Uterus (tissue), 3 donors: ENCODE measurements at regions not wholly inside any gene's neighbourhood (a gene's known extent, or its start where the extent isn't known, plus 50 kb on each side); places are given as distances from the start of the nearest gene placed in this dataset.

Experiments used
- DNase-seq, 2 donors: peaks; one replicate each; pipeline ENCODE4 v3.0.0-alpha.2; 2019 to 2020
- H3K27ac ChIP-seq, 2 donors: fragments of 200-600 bp; sonication (generic); 1 replicate in 1 of 2; 2 replicates in 1 of 2; pipeline ENCODE4 v1.5.1; 2016 to 2018
- H3K27me3 ChIP-seq, 2 donors: fragments of 200-600 bp; sonication (generic); one replicate each; pipeline ENCODE4 v1.5.1; 2018 to 2019; ENCODE audit warnings: control low read depth in 1 of 2
- H3K36me3 ChIP-seq, 2 donors: fragments of 200-600 bp; sonication (generic); one replicate each; pipeline ENCODE4 v1.5.1; 2019; ENCODE audit warnings: control low read depth in 1 of 2
- H3K4me1 ChIP-seq, 2 donors: fragments of 200-600 bp; sonication (generic); one replicate each; pipeline ENCODE4 v1.5.1; 2018 to 2019; ENCODE audit warnings: control low read depth in 1 of 2
- H3K4me3 ChIP-seq, 2 donors: fragments of 200-600 bp; sonication (generic); 1 replicate in 1 of 2; 2 replicates in 1 of 2; pipeline ENCODE4 v1.5.1; 2018 to 2019; ENCODE audit warnings: mild to moderate bottlenecking in 1 of 2
- H3K9me3 ChIP-seq, 2 donors: fragments of 200-600 bp; sonication (generic); one replicate each; pipeline ENCODE4 v1.5.1; 2019; ENCODE audit warnings: control low read depth in 1 of 2
- POLR2A ChIP-seq, 2 donors: fragments of 450-650 bp; IDR thresholded peaks; one replicate each; pipeline ENCODE4 v1.6.1; 2016; ENCODE audit warnings: antibody characterized with exemption in 2 of 2, mild to moderate bottlenecking in 1 of 2, moderate library complexity in 1 of 2
- intact Hi-C: fragments of 100-400 bp; cut with DNase I; formaldehyde crosslinking; loops from one replicate; pipeline ENCODE4 v1.15.1; 2023; ENCODE audit warnings: low total_unique reads
- TF ChIP-seq, protein P1 (sequence below), 4 experiments: fragments of 200-600 bp in 2 of 4; fragments of 450-650 bp in 2 of 4; sonication (generic) in 2 of 4; IDR thresholded peaks; one replicate each; pipeline ENCODE4 v1.5.1; 2016 to 2019; ENCODE audit warnings: antibody characterized with exemption in 4 of 4, mild to moderate bottlenecking in 2 of 4, moderate library complexity in 1 of 4
- donor health status: DM: yes; HTN: yes; CAD: no.

- H3K27ac ChIP-seq, result no peak overlapping the region
- no peak overlapping the region for H3K4me3 ChIP-seq
- no peaks in the 10 kb centered on the region for H3K9me3 ChIP-seq
- no peaks in the 10 kb centered on the region for H3K27me3 ChIP-seq
- H3K36me3 ChIP-seq, result no peaks in the 10 kb centered on the region
- TF ChIP-seq POLR2A (IDR thresholded peaks at IDR 0.05), result no peak
- TF ChIP-seq, protein P1, sequence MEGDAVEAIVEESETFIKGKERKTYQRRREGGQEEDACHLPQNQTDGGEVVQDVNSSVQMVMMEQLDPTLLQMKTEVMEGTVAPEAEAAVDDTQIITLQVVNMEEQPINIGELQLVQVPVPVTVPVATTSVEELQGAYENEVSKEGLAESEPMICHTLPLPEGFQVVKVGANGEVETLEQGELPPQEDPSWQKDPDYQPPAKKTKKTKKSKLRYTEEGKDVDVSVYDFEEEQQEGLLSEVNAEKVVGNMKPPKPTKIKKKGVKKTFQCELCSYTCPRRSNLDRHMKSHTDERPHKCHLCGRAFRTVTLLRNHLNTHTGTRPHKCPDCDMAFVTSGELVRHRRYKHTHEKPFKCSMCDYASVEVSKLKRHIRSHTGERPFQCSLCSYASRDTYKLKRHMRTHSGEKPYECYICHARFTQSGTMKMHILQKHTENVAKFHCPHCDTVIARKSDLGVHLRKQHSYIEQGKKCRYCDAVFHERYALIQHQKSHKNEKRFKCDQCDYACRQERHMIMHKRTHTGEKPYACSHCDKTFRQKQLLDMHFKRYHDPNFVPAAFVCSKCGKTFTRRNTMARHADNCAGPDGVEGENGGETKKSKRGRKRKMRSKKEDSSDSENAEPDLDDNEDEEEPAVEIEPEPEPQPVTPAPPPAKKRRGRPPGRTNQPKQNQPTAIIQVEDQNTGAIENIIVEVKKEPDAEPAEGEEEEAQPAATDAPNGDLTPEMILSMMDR (IDR thresholded peaks at IDR 0.05), result no peak
- intact Hi-C loops, result no loop called here
- H3K4me1 ChIP-seq, result no peaks in the 10 kb centered on the region
- DNase-seq, result no peak
Observed at GRCh38 chr10:4655406-4655805, 170.6 kb upstream of the AKR1E2 start.

DNA sequence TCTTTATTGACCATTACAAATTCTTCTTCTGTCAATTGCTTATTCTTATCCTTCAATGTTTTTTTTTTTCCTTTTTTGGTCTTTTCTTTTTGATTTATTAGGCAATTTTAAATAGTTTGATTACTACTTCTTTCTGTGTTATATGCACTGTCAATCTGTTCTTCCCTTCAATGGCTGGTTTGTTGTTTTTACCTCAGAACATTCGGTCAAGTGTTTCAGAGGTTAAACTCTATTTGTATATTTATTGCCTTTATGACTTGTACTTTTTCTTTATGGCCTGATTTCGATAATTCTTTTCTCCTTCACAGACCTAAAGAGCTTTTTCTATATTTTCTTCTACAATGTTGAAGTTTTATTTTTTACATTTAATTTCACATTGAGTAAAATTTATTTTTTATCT is 171.5 kb upstream of the AKR1E2 start:
- H3K27ac ChIP-seq, result no peak overlapping the region
- H3K9me3 ChIP-seq, result no peaks in the 10 kb centered on the region
- H3K27me3 ChIP-seq, result no peaks in the 10 kb centered on the region
- H3K36me3 ChIP-seq, result no peaks in the 10 kb centered on the region
- TF ChIP-seq POLR2A (IDR thresholded peaks at IDR 0.05), result no peak
- TF ChIP-seq, protein P1 (IDR thresholded peaks at IDR 0.05), result no peak
- DNase-seq, result no peak
- no peaks in the 10 kb centered on the region for H3K4me1 ChIP-seq
- H3K4me3 ChIP-seq, result no peak overlapping the region
- intact Hi-C loops, result no loop called here

- intact Hi-C loops, result no loop called here
- no peak overlapping the region for H3K4me3 ChIP-seq
Observed at GRCh38 chr10:4653160-4653559, 172.8 kb upstream of the AKR1E2 start.

GRCh38 chr10:4652111-4653010 is 173.6 kb upstream of the AKR1E2 start:
- Histone ChIP-seq H3K4me3 (no peak overlapping the region), H3K9me3 (no peaks in the 10 kb centered on the region), H3K27me3 (no peaks in the 10 kb centered on the region), H3K4me1 (no peaks in the 10 kb centered on the region), H3K36me3 (no peaks in the 10 kb centered on the region), H3K27ac (no peak overlapping the region)
- no peak for DNase-seq
- intact Hi-C loops, result no loop called here
- TF ChIP-seq POLR2A (IDR thresholded peaks at IDR 0.05), result no peak
- TF ChIP-seq, protein P1 (IDR thresholded peaks at IDR 0.05), result no peak

More at GRCh38 chr10:4653160-4653559, 172.8 kb upstream of the AKR1E2 start:
- TF ChIP-seq, protein P1 (IDR thresholded peaks at IDR 0.05), result no peak
- no peak for TF ChIP-seq POLR2A (IDR thresholded peaks at IDR 0.05)
- Histone ChIP-seq H3K27ac (no peak overlapping the region), H3K36me3 (no peaks in the 10 kb centered on the region), H3K9me3 (no peaks in the 10 kb centered on the region), H3K27me3 (no peaks in the 10 kb centered on the region), H3K4me1 (no peaks in the 10 kb centered on the region)
- no peak for DNase-seq

GRCh38 chr10:4651404-4652037 is 174.5 kb upstream of the AKR1E2 start:
- TF ChIP-seq POLR2A (IDR thresholded peaks at IDR 0.05), result no peak
- TF ChIP-seq, protein P1 (IDR thresholded peaks at IDR 0.05), result no peak
- Histone ChIP-seq H3K36me3 (no peaks in the 10 kb centered on the region), H3K9me3 (no peaks in the 10 kb centered on the region), H3K4me3 (no peak overlapping the region), H3K27ac (no peak overlapping the region), H3K4me1 (no peaks in the 10 kb centered on the region), H3K27me3 (no peaks in the 10 kb centered on the region)
- intact Hi-C loops, result no loop called here
- no peak for DNase-seq
